NCI-H526 treated with DMSO at 0.1 percent for 48 hours (cell line): ENCODE measurements at regions not wholly inside any gene's neighbourhood (a gene's known extent, or its start where the extent isn't known, plus 50 kb on each side); places are given as distances from the start of the nearest gene placed in this dataset.

Experiments used
- DNase-seq: peaks from one replicate; lab custom pipeline; 2025; lab: John Stamatoyannopoulos, UW

DNA sequence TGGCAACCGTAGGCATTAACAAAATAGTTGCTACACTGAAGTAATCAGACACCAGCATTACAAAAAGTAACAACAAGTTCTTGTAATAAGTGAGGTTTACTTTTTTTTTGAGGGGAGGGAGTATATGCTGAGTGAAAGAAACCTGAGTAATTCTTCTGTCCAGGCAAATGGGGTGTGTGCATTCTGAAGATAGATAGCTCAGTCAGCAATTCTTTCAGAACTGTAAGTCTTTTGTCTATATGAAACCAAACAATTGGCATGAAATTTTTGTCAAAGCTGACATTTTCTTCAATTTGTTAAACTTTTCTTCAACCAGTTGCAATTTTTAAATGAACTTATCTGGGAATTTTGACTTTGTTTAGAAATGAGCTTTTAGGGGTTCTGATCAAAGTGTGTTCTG, 208.1 kb upstream of the THSD7B start:
- DNase-seq = no peak

- no peak for DNase-seq
Measured at GRCh38 chr2:136550181-136550580, 215.2 kb upstream of the THSD7B start.

- DNase-seq = no peak
Measured at GRCh38 chr2:136539355-136539754, 226.0 kb upstream of the THSD7B start.

GRCh38 chr2:136538489-136538888, 226.9 kb upstream of the THSD7B start:
- DNase-seq = no peak

DNA sequence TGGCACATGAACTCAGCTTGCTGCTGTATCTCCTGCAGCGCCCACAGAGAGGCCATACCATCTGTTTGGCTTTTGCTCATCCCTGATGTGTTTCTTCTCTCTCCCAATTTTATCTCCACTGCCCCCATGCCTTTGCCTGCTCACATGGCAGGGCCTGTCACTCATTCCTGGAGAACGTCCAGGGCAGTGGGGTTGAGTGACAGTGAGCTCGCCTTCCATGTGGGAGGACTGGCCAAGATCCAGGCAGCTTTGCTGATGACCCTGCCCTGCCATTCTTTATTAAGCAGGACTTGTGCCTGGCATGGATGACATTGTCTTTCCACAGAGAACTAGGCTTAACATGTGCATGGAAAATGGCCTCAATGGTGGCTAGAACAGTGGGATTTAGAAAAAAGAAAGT, 230.5 kb upstream of the THSD7B start:
- DNase-seq = no peak

DNA sequence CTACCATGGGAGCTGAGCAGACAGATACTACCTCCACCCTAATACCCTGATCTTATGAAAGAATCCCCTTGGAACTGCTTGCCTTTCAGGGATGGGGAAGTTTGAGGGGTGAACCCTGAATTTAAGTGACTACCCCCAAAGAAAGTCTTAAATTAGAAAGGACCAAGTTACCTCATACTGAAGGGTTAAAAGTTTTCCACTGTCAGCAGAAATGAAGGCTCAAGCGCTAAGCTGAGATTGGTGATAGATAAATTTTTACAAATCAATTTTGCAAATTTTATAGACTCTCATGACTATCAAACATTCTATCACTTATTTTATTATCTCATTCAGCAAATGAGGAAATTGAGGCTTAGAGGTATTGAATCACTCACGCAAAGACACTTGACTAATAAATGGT, 233.2 kb upstream of the THSD7B start:
- DNase-seq = no peak

DNA sequence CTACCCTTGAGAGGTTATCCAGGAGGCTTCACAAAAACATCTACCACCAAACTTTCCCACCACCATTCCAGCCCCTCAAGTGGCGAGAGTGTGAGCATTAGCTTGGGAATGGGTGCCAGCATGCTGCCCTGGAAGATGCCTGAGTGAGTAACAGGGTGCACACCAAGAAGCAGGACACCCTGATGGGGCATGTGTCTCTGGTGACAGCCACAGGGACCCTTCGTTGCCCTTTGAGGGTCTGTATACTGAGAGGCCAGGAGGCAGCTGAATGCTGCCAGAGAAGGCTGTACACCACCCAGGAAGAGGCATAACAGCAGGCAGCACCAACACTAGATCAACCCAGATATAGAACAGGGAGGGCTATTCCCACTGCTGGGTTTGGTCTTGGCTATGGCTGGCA, 233.6 kb upstream of the THSD7B start:
- no peak for DNase-seq

GRCh38 chr2:136530146-136530545, 235.2 kb upstream of the THSD7B start:
- DNase-seq = no peak

DNA sequence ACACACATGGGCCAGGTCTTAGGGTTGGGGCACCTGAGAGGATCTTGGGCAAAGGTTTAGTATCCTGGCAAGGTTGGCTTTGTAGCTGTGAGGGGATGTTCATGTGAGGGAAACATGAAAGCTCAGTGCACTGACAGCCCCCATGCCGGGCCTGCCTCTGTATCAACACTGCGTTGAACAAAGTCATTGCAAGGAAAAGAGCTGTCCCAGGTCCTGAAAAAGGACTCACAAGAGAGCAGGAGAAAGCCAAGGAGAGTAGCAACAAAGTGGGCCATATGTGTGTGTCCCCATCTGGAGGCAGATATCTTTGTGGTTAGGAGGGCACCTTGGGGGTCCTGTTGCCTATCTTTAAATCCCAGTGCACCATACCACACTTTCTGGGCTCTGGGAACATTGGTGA, 237.8 kb upstream of the THSD7B start:
- no peak for DNase-seq

DNA sequence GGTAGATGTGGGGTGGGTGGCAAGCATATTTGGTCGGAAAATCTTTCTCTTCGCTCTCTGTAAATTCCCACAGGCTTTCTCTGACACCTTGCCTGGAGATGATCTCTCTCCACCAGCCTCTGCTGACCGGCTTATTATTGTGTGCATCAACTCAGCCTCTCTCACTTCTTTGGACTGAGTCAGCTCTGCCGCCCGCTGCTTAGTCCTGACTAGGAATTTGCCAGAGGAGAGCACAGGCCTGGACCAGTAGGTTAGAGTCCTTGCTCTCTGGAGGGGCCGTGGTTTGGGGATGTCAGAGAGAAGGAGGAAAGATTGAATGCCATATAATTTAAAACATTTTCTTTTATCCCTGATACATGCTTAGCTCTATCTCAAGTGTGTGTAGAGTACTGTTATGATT, 242.6 kb upstream of the THSD7B start:
- no peak for DNase-seq

DNA sequence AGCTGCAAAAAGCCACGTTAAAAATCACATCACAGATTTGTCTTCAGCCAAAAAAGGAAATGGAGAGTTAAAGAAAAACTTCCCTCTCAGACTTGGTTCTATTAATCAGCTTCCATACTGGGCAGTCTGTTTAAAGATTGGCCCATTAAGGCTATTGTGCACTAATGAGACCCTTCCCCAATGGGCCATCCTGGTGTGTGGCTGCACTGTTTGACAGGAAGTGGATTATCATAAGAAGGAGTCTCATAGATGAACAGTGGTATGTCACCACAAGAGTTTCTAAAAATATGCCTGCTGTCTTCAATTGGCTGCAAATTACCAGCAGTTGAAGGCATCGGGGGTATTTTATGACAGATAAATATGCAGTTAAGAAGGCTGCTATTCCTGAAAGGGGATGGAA, 247.6 kb upstream of the THSD7B start:
- no peak for DNase-seq

DNA sequence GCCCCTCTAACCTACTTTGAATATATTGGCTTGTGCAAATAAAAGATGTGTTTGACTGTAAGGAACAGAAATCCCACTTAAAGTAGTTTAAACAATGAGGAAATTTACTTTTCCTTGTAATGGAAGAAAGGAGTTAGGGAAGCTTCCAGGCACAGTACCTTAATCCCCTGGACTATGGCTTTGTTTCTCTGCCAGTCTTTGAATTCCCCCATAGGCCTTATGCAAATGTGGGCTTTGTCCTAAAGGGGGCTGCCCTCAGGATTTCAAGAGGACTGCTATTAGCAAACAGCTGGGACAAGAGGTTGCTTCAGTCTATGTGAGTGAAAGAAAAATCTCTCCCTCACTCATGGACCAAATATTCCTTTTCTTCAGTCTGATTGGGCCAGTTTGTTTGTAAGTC, 255.1 kb upstream of the THSD7B start:
- no peak for DNase-seq

DNA sequence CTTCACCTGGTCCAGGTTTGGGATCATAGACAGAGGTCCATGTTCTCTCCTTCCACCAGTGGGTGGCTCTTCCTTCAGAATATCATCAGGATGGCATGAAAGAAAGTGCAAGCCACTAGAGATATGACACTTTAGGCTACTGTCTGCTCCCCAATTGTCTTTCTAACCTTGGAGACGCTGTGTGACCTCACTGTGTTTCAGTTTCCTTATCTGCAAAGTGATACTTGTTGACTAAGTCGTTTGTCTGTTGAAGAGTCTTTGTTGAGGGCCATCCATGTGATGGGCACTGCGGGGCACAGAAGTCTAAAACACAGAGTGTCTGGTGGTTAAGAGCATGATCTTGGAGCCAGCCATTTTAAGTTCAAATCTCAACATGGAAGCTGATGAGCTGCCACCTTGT, 259.9 kb upstream of the THSD7B start:
- DNase-seq = no peak

GRCh38 chr2:136502660-136503059, 262.7 kb upstream of the THSD7B start:
- no peak for DNase-seq

DNA sequence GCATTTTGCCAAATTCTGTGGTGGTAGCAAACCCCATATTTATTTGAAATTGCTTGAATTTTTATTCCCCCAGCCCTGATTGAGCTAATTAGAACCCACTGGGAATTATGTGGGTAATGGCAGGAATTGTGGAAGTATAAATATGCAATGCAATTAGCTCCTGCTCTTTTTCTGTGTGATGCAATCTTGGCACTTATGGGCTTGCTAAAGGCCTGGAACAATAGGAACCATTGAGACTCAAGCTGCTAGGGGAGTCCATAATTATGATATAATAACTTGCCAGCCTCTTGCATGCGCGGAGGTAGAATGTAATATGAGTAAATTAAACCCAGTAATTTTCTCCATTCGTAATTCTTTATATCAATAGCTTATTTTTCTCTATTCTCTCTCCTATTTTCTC, 267.6 kb upstream of the THSD7B start:
- DNase-seq = no peak

DNA sequence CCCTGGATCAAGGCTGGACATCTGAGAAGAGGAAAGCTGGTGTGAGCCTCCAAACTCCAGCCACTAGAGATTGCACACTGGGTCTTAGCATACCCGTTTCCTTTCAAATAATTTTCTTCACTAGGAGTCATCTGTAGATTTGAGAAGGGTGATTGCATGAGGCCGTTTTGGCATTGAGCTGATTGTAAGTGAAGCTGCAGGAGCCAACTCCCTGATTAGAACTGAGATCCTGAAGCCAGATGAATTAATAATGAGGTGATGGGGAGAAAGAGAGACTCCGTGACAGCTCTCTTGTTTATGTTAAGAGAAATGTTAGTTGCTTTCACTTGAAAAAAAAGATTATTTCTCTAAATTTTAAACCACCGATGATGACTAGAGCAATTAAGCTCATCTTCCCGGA, 268.4 kb upstream of the THSD7B start:
- no peak for DNase-seq

DNA sequence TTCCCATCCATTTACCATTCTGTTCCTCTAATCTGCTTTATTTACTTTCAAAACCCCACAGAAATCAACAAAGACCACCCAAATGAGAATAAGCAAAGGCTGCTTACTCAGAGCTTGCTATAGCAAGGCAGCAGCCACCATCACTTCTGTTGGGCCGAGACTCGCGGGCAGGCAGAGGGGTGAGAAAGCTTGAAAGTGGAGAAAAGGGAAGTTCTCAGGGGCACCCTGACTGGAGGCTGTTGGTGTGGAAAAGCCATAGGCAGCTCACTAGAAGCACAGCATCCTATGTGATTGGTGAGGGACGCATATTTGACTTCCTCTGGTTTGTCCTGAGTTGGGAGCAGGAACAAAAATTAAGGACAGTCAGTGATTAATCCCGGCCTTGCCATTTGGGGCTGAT, 269.7 kb upstream of the THSD7B start:
- DNase-seq = no peak

GRCh38 chr2:136492901-136493300, 272.4 kb upstream of the THSD7B start:
- DNase-seq = no peak

DNA sequence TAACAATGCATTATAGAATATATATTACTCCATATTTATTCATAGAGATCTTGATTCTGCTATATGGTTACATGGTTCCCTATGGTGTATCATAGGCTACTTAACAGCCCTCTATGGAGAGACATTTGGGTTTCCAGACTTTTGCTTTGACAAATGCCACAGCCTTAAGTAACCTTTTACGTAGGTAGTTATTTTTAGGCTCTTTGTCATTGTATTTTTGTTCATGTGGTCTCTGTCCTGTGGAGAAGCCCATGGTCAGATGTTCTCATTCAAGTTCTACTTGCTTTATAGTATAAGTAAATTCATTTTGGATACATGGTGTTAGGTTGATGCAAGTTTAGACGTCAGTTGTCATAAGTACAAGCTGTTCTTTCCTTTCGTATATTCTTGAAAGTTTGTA, 275.2 kb upstream of the THSD7B start:
- no peak for DNase-seq

DNA sequence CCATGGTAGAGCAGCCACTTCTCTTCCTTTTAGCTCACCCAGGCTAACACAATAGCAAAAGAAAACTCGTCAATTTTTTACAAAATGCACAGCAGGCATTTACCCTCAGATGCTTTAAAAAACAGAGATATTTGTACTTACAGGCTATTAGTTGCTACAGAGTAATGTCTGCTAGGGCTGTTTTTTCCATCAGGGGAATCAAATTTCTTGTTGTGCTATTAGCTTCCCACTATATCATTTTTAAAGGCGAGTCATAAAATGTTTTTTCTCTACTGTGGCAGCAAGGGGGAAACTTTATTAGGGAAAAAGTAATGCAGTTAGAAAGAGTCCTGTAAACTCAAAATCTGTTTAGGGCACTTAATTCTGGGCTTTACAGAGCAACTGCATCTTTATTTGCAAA, 277.9 kb upstream of the THSD7B start:
- no peak for DNase-seq

DNA sequence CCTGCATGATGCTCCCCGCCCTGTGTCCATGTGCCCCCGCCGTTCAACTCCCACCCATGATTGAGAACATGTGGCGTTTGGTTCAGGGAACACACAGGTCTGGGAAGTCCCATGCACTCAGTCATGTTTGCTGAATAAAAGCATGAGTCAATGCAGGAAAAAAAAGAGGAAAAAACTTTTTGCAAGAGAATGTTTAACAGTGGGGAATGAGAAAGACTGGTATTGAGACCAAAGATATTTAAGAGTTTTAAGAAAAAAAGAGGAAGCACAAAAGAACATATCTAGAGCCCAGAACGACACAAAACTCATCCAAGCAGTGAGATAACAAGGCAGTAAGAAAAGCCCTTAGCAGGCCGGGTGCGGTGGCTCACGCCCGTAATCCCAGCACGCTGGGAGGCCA, 279.2 kb upstream of the THSD7B start:
- no peak for DNase-seq

GRCh38 chr2:136482966-136483365, 282.4 kb upstream of the THSD7B start:
- no peak for DNase-seq

DNA sequence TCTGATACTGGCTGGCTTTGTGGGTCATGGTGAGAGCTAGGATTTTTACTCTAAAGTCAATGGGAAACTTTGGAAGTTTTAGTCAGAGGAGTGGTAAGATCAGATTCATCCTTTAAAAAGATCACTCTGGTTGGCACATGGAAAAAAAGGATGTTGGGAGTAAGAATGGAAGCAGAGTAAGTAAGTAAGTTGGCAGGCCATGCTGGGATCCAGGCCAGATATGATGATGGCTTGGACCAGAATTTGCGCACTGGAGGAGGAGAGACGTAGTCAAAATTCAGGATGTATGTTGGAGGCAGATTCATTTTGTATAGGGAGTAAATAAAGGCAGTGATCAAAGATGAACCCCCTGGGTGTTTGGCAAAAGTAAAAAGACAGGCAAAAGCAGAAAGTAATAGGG, 283.3 kb upstream of the THSD7B start:
- no peak for DNase-seq

DNA sequence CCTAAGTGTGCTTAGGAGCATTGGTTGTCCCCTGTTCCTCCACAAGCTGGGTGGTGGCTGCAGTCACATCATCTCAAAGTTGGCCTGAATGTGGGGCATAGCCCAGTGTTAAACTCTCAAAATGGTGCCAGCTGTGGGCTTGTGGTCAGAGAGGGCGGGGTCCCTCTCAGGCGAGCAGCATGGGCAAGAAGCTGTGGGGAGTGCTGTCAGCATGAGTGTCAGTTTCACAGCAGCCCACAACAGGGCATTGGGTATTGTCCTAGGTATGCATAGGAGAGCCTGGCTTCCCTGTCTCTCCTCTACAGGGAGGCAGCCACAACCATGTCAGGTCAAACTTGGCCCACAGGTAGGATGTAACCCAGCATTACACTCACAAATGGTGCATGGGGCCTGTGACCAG, 285.6 kb upstream of the THSD7B start:
- no peak for DNase-seq

- peak; percentile 6 for DNase-seq
Measured at GRCh38 chr2:136468799-136469369, 296.5 kb upstream of the THSD7B start.
